Brain microvascular endothelial cell (primary cell): ENCODE measurements at regions not wholly inside any gene's neighbourhood (a gene's known extent, or its start where the extent isn't known, plus 50 kb on each side); places are given as distances from the start of the nearest gene placed in this dataset.
"Not testable (repeated sequence)": the region's sequence is repeated elsewhere in the genome, so short reads cannot be mapped to it uniquely, and the experiment has no call there.

Source experiments
- DNase-seq: peaks from one replicate; pipeline ENCODE4 v3.0.0-alpha.2; 2020
- H3K27ac ChIP-seq: fragments of 250-450 bp; sonication (Bioruptor Pico); 2 replicates; pipeline ENCODE4 v1.5.1; 2020; ENCODE audit warnings: mild to moderate bottlenecking, moderate library complexity
- H3K27me3 ChIP-seq: fragments of 250-450 bp; sonication (Bioruptor Pico); replicated peaks from 2 replicates; pipeline ENCODE4 v1.5.1; 2020; ENCODE audit warnings: mild to moderate bottlenecking
- H3K36me3 ChIP-seq: fragments of 250-450 bp; sonication (Bioruptor Pico); replicated peaks from 2 replicates; pipeline ENCODE4 v1.5.1; 2020; ENCODE audit warnings: mild to moderate bottlenecking
- H3K4me3 ChIP-seq: 2 replicates; pipeline ENCODE4 v1.5.1; 2011; ENCODE audit warnings: low read depth, mild to moderate bottlenecking, control low read depth, low read length, moderate library complexity
- in situ Hi-C: cut with HindIII; loops from 2 replicates; pipeline ENCODE4 v1.10.0; 2017; ENCODE audit warnings: low sequenced_read_pairs, low pct_ligation_motif_present

DNA sequence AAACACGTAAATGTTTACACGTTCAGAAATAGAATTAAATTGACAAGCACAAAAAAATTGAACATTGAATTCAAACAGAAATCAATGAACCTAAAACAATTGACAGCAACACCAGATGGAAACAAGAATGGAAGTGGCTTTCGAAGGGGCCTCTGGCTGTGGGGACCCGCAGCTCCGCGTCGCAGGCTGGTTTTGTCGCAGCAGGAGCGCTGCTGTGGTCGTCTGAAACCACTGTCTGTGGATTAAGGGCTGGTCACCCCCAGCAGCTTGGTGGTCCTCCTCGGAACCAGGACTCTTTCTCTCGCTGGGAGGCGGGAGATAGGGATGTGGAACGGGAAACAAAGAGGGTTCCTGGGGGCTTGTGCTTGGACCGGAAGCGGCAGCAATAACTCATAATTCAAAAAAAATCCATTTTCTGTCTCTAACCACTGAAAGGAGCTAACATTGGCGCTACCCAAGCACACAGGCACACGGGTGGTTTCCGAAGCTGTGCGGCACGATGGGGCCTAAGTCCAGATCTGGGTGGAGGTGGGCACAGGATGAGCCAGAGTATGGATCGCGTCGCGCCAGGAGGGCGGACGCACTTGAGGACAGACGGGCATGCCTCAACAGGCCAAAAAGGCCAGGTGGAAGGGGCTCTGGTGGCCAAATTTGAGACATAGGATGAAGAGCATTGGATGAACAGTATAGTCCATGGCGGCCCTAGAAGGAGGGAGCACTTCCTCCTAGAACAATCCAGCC, 346.0 kb downstream of the CNTNAP3B start:
- H3K4me3 ChIP-seq, H3K27me3 ChIP-seq, H3K27ac ChIP-seq, H3K36me3 ChIP-seq, DNase-seq, in situ Hi-C loops: not testable (repeated sequence)

DNA sequence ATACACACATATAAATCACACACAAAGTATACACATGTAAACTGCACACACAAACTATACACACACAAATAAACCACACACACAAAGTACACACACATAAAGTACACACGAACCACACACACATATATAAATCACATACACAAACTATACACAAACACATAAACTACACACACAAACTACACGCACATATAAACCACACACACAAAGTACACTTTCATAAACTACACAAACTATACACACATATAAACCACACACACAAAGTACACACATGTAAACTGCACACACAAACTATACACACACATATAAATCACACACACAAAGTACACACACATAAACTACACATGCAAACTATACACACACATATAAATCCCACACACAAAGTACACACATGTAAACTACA, 347.3 kb downstream of the CNTNAP3B start:
- H3K36me3 ChIP-seq, H3K27me3 ChIP-seq, H3K4me3 ChIP-seq, DNase-seq, in situ Hi-C loops, H3K27ac ChIP-seq: not testable (repeated sequence)

DNA sequence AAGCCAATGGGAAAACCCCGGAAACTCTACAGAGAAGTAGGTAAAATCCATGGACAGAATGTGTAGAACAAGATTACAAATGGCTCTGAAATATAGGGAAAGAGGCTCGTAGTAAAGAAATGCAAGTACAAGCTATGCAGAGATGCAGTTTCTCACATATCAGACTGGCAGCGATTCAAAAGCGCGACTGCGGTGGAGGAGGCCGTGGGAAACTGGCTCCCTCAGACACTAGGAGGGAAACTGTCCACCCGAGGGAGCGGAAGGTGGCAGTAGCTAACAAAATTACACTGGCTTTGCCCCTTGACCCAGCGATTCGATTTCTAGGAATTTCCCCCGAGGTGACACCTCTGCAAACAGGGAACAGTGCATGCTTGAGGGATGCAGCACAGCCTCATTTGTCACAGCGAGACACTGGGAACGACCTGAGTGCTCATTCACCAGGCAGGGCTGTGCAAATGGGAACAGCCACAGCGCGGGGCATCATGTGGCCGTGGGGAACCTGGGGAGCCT, 349.3 kb downstream of the CNTNAP3B start:
- in situ Hi-C loops = not testable (repeated sequence)

DNA sequence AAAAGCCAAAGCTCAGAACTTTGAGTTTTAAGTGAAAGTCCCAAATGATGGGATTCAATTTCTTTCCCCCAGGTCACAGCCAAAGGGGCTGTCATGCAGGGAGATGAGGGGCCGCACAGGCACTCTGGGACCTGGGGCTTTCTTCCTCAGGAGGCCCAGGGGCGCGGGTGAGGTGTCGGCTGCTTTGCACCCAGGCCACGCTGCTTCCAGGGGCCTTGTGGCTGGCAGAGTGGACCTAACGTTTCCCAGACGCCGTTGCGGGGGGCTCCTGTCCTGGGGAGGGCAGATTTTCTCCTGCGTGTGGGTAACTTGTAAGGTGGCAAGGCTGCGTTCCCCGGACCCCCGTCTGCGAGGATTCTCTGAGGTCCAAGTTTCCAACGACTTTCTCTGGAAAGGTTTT, 350.0 kb downstream of the CNTNAP3B start:
- DNase-seq, in situ Hi-C loops, H3K27ac ChIP-seq: not testable (repeated sequence)

More for the DNA sequence above, 349.3 kb downstream of the CNTNAP3B start:
- not testable (repeated sequence) for H3K27ac ChIP-seq, H3K4me3 ChIP-seq, H3K27me3 ChIP-seq, H3K36me3 ChIP-seq
- DNase-seq = peak; percentile 82

DNA sequence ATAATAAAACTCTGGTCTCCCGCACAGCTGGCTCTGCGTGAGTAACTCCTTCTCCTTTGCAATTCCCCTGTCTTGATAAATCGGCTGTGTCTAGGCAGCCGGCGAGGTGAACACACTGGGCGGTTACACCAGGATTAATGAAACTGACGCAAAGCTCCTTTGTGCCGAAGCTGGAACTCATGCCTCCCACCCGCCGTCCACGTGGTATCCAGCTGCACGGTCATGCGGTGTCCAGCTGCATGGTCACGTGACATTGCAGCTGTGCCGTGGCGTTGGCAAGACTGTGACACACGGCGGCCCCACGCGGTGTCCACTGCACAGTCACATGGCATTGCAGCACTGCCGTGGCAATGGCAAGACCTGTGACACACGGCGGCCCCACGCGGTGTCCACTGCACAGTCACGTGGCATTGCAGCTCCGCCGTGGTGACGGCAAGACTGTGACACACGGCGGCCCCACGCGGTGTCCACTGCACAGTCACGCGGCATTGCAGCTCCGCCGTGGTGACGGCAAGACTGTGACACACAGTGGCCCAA, 350.6 kb downstream of the CNTNAP3B start:
- H3K36me3 ChIP-seq, H3K27ac ChIP-seq, H3K4me3 ChIP-seq, DNase-seq, H3K27me3 ChIP-seq, in situ Hi-C loops: not testable (repeated sequence)

More for the DNA sequence above, 350.0 kb downstream of the CNTNAP3B start:
- not testable (repeated sequence) for H3K36me3 ChIP-seq, H3K4me3 ChIP-seq, H3K27me3 ChIP-seq

DNA sequence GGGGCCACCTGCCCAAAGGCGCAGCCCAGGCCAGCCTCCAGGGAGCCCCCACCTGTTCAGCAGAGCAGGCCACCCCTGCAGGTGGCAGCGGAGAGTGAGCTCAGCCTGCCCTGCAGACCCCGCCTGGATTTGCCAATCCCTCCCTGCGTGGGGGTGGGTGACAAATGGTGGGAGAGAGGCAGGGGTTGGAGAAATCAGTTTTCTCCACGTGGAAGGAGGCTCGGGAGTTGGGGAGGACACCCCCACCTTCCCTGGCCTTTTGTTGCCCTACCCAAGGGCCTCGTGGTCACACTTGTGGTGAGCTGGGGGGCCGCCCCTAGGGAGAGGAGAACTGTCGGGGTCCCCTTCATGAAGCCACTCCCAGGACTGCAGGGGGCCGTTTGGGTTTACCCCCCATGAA, 351.7 kb downstream of the CNTNAP3B start:
- H3K4me3 ChIP-seq, H3K27ac ChIP-seq, in situ Hi-C loops, H3K36me3 ChIP-seq, H3K27me3 ChIP-seq, DNase-seq: not testable (repeated sequence)

DNA sequence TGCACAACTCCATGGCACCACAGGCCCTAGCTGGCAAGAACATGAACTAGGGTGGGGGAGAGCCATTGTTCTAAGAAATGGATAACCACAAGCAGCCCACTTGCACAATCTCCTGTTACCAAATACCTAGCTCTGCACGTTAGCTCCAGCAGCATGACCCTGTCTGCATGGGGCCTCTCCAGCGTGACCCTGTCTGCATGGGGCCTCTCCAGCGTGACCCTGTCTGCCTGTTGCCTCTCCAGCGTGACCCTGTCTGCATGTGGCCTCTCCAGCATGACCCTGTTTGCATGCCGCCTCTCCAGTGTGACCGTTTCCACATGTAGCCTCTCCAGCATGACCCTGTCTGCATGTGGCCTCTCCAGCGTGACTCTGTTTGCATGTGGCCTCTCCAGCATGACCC, 356.7 kb downstream of the CNTNAP3B start:
- DNase-seq, H3K4me3 ChIP-seq: not testable (repeated sequence)

DNA sequence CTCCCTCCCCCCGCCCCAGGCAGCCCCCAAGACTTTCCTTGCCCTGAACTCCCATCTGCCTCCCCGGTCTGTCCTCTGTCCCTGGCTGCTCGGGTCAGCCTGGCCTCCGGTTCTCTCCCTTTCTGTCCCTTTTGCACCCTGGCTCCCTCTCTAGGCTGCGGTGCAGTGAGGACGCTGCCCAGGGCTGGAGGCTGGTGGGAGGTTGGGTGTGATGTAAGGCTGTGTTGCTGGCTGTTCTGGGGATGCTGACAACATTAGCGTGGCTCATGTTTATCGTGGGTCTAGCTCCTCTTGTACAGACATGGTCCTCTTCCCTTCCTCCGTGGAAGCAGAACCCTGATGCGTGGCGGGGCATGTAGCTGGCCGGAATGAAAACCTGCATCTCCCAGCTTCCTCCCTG, 357.5 kb downstream of the CNTNAP3B start:
- DNase-seq, in situ Hi-C loops, H3K36me3 ChIP-seq, H3K4me3 ChIP-seq, H3K27me3 ChIP-seq, H3K27ac ChIP-seq: not testable (repeated sequence)

More for the DNA sequence above, 356.7 kb downstream of the CNTNAP3B start:
- H3K27me3 ChIP-seq, H3K27ac ChIP-seq, H3K36me3 ChIP-seq, in situ Hi-C loops: not testable (repeated sequence)

DNA sequence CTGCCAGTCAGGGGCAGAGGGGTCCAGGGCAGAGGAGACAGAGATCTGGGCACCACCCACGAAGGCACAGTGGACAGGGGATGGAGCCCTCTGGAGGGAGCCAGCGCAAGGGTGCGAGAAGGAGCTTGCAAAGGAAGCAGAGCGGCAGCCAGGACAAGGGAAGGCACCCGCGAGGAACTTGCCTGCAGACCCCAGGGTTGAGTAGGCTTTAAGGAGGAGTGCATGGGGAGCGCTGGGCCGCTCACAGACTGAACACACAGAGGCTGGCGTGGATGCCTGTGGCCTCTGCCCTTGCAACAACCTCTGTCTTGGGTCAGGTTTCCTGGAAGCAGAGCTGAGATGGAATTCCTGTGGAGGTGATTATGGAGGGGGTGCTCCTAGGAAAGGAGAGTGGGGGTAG, 374.4 kb downstream of the CNTNAP3B start:
- H3K36me3 ChIP-seq, in situ Hi-C loops, DNase-seq, H3K4me3 ChIP-seq, H3K27me3 ChIP-seq, H3K27ac ChIP-seq: not testable (repeated sequence)

DNA sequence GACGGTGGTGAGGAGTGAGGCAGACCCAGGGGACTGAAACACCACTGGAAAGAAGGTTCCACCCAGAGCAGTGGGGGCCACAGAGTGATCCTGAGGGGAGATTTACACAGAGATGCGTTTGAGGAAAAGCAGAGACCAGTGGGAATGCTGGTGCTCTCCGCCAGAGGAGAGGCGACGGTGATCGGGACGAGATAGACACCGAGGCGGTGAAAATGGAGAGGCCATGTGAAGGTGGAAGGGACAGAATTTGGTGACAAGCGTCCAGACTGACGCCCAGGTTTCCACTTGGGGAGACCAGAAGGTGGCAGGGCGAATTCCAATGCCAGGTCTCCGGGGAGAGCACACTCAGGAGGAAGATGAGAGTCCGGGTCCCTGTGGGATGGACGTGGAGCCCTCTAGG, 374.8 kb downstream of the CNTNAP3B start:
- in situ Hi-C loops, DNase-seq, H3K4me3 ChIP-seq, H3K27me3 ChIP-seq, H3K27ac ChIP-seq, H3K36me3 ChIP-seq: not testable (repeated sequence)

DNA sequence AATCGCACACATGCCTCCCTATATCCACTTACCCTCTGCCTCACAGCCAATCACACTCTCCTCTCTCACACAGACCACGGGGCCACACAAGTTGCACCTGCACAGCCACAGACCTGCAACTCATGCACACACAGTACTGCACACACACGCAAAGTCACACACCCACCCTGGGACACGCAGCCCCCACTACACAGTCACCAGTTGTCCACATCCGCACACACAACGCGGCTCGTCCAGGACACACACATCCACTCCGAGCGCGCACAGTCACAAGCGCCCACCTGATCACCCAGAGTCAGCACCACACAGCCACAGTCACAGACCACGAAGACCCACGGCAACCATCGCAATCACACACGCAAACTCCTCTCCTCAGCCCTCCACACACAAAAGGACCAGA, 387.3 kb downstream of the CNTNAP3B start:
- H3K27ac ChIP-seq, in situ Hi-C loops, DNase-seq: not testable (repeated sequence)

DNA sequence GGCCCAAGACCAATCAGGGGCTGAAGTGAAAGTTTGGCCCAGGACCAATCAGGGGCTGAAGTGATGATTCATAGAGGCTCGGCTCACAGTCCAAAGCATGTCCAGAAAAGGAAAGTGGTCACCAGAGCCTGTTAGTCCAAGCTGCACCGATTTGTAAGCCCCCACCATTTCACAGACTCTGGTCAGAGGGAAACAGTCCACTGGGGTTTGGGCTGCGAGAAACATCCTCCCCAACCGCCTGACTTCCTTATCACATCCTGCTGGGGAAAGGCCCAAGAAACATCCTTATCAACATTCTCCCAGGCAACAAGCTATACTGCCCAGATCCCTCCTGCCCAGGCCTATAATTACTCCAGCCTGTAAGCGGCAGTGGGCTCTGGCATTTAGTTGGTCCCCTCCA, 388.1 kb downstream of the CNTNAP3B start:
- in situ Hi-C loops = not testable (repeated sequence)

More for the DNA sequence above, 387.3 kb downstream of the CNTNAP3B start:
- not testable (repeated sequence) for H3K4me3 ChIP-seq, H3K27me3 ChIP-seq, H3K36me3 ChIP-seq

DNA sequence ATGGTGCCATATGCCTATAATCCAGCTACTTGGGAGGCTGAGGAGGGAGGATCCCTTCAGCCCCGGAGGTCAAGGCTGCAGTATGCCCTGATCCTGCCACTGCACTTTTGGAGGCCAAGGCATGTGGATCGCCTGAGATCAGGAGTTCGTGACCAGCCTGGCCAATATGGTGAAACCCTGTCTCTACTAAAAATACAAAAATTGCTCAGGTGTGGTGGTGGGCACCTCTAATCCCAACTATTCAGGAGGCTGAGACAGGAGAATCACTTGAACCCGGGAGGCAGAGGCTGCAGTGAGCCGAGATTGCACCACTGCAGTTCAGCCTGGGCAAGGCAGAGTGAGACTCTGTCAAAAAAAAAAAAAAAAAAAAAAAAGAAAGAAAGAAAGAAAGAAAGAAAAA, 390.5 kb downstream of the CNTNAP3B start:
- in situ Hi-C loops, H3K36me3 ChIP-seq, H3K4me3 ChIP-seq, H3K27me3 ChIP-seq, DNase-seq, H3K27ac ChIP-seq: not testable (repeated sequence)

More for the DNA sequence above, 388.1 kb downstream of the CNTNAP3B start:
- H3K36me3 ChIP-seq, H3K27me3 ChIP-seq, H3K4me3 ChIP-seq: not testable (repeated sequence)
- peak overlapping the region; percentile 67 for H3K27ac ChIP-seq
- DNase-seq = peak; percentile 92

DNA sequence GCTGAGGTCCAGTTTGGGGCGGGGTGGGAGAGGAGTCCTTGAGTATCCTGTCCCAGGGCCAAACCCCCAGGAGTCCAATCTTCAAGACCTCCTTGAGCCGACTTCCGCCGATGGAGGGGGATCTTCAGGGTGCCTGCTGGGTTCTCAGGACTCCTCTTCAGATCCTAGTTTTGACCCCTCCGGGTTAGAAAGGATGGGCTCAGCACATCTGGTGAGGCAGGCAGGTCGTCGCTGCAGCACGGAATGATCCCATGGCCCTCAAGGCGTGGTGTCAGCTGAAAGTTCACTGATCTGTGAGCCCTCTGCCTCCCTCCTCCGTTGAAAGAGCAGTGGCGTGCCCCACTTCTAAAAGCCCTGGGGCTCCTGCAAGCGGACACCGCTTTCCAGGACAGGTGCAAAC, 430.0 kb downstream of the CNTNAP3B start:
- H3K27me3 ChIP-seq, in situ Hi-C loops, H3K27ac ChIP-seq, H3K4me3 ChIP-seq, DNase-seq, H3K36me3 ChIP-seq: not testable (repeated sequence)

DNA sequence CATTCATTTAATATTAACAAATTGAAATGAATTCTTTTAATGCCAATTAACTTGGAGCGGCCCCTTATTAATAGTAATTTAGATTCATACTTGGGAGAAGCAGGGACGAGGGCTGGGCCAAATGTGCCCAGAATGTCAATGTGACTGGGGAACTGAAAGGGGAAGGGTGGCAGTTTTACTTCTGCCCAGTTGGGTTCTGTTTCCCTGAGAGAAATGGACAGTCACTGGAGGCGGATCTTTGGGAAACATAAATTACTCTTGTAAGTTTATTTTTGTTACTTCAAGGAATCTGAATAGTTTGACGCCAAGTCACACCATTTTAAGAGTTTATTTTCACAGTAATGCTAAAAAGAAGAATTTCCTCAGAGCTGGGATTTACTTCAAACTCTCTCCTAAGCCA, 432.1 kb downstream of the CNTNAP3B start:
- H3K4me3 ChIP-seq, H3K36me3 ChIP-seq, DNase-seq, H3K27me3 ChIP-seq, H3K27ac ChIP-seq, in situ Hi-C loops: not testable (repeated sequence)
